ENCODE measurements at regions not wholly inside any gene's neighbourhood (a gene's known extent, or its start where the extent isn't known, plus 50 kb on each side); places are given as distances from the start of the nearest gene placed in this dataset.

- 52 to 61% methylated on average over 1 of the region's 1 CpG for WGBS, 2 donors
Measured at GRCh38 chr3:132818251-132818650, 96.0 kb upstream of the NPHP3 start.

GRCh38 chr3:132817646-132818177 is 95.5 kb upstream of the NPHP3 start:
- Histone ChIP-seq H3K9me3 (no peaks in the 10 kb centered on the region), H3K4me1 (no peaks in the 10 kb centered on the region), H3K4me3 (no peak overlapping the region), H3K27me3 (no peaks in the 10 kb centered on the region), H3K36me3 (no peaks in the 10 kb centered on the region), H3K27ac (no peak overlapping the region)
- DNase-seq (no peak), FAIRE-seq (no peak), ATAC-seq (no peak)
- WGBS, 2 donors: 66 to 68% methylated on average over 3 of the region's 3 CpGs
- intact Hi-C loops (cut with DNase I): no loop called here
- no peak for TF ChIP-seq CTCF (IDR thresholded peaks at IDR 0.05)

More at GRCh38 chr3:132818251-132818650, 96.0 kb upstream of the NPHP3 start:
- no peaks in the 10 kb centered on the region for H3K9me3 ChIP-seq
- no peaks in the 10 kb centered on the region for H3K4me1 ChIP-seq
- no peak for FAIRE-seq
- no peak overlapping the region for H3K4me3 ChIP-seq
- H3K36me3 ChIP-seq: no peaks in the 10 kb centered on the region
- no peak for TF ChIP-seq CTCF (IDR thresholded peaks at IDR 0.05)
- H3K27ac ChIP-seq: no peak overlapping the region
- no peak for ATAC-seq
- no peaks in the 10 kb centered on the region for H3K27me3 ChIP-seq
- intact Hi-C loops (cut with DNase I): no loop called here
- DNase-seq: no peak

GRCh38 chr3:132805071-132805470 is 82.9 kb upstream of the NPHP3 start:
- Histone ChIP-seq H3K27me3 (no peaks in the 10 kb centered on the region), H3K27ac (no peak overlapping the region), H3K4me1 (no peaks in the 10 kb centered on the region), H3K9me3 (no peaks in the 10 kb centered on the region), H3K36me3 (no peaks in the 10 kb centered on the region), H3K4me3 (no peak overlapping the region)
- 54 to 65% methylated on average over 1 of the region's 1 CpG for WGBS, 2 donors
- no peak for DNase-seq
- intact Hi-C loops (cut with DNase I): no loop called here
- no peak for ATAC-seq
- TF ChIP-seq CTCF (IDR thresholded peaks at IDR 0.05): no peak
- no peak for FAIRE-seq

GRCh38 chr3:132804498-132804897 is 82.3 kb upstream of the NPHP3 start:
- no peaks in the 10 kb centered on the region for H3K4me1 ChIP-seq
- DNase-seq: no peak
- H3K27ac ChIP-seq: no peak overlapping the region
- H3K27me3 ChIP-seq: no peaks in the 10 kb centered on the region
- no peaks in the 10 kb centered on the region for H3K36me3 ChIP-seq
- H3K4me3 ChIP-seq: no peak overlapping the region
- H3K9me3 ChIP-seq: no peaks in the 10 kb centered on the region
- ATAC-seq: no peak
- no peak for FAIRE-seq
- no peak for TF ChIP-seq CTCF (IDR thresholded peaks at IDR 0.05)
- intact Hi-C loops (cut with DNase I): no loop called here

- intact Hi-C loops (cut with DNase I): no loop called here
- Histone ChIP-seq H3K27ac (no peak overlapping the region), H3K36me3 (no peaks in the 10 kb centered on the region), H3K9me3 (no peaks in the 10 kb centered on the region), H3K4me3 (no peak overlapping the region), H3K27me3 (no peaks in the 10 kb centered on the region), H3K4me1 (no peaks in the 10 kb centered on the region)
- no peak for DNase-seq
- no peak for FAIRE-seq
- WGBS, 2 donors: 48 to 56% methylated on average over 4 of the region's 4 CpGs
- no peak for TF ChIP-seq CTCF (IDR thresholded peaks at IDR 0.05)
- no peak for ATAC-seq
Measured at GRCh38 chr3:132803889-132804288, 81.7 kb upstream of the NPHP3 start.

All from pancreas (tissue), 10 donors.